Neural progenitor cell (in vitro differentiated cells): ENCODE measurements at regions not wholly inside any gene's neighbourhood (a gene's known extent, or its start where the extent isn't known, plus 50 kb on each side); places are given as distances from the start of the nearest gene placed in this dataset.

Source experiments
- DNase-seq: peaks from one replicate; pipeline ENCODE4 v3.0.0-alpha.2; 2016; ENCODE audit warnings: low spot score
- H2AFZ ChIP-seq: fragments of 200-600 bp; sonication (generic); replicated peaks from 2 replicates; pipeline ENCODE4 v1.6.1; 2016; ENCODE audit warnings: antibody characterized with exemption
- H3F3A ChIP-seq: fragments of 200-600 bp; sonication (generic); 2 replicates; pipeline ENCODE4 v1.6.1; 2016; ENCODE audit warnings: antibody characterized with exemption, low read depth
- H3K27ac ChIP-seq: fragments of 200-600 bp; sonication (generic); 2 replicates; pipeline ENCODE4 v1.5.1; 2016; ENCODE audit warnings: mild to moderate bottlenecking
- H3K27me3 ChIP-seq: fragments of 200-600 bp; sonication (generic); 2 replicates; pipeline ENCODE4 v1.6.1; 2016; ENCODE audit warnings: mild to moderate bottlenecking, moderate library complexity
- H3K36me3 ChIP-seq: fragments of 200-600 bp; sonication (generic); 2 replicates; pipeline ENCODE4 v1.5.1; 2016
- H3K4me1 ChIP-seq: fragments of 200-600 bp; sonication (generic); 2 replicates; pipeline ENCODE4 v1.6.1; 2016; ENCODE audit warnings: mixed run types
- H3K4me2 ChIP-seq: fragments of 200-600 bp; sonication (generic); 2 replicates; pipeline ENCODE4 v1.6.1; 2016
- H3K4me3 ChIP-seq: fragments of 200-600 bp; sonication (generic); 2 replicates; pipeline ENCODE4 v1.5.1; 2016
- H3K79me2 ChIP-seq: fragments of 200-600 bp; sonication (generic); 2 replicates; pipeline ENCODE4 v1.6.1; 2016; ENCODE audit warnings: low read depth
- H3K9ac ChIP-seq: fragments of 200-600 bp; sonication (generic); 2 replicates; pipeline ENCODE4 v1.6.1; 2016
- H3K9me3 ChIP-seq: fragments of 200-600 bp; sonication (generic); 2 replicates; pipeline ENCODE4 v1.5.1; 2016; ENCODE audit warnings: low read depth
- H4K20me1 ChIP-seq: fragments of 200-600 bp; sonication (generic); 2 replicates; pipeline ENCODE4 v1.6.1; 2016; ENCODE audit warnings: low read depth
- H3K27ac Mint-ChIP-seq: 3 replicates; pipeline ENCODE4 v1.8.0; 2021; ENCODE audit warnings: mixed read lengths
- H3K27me3 Mint-ChIP-seq: 2 replicates; pipeline ENCODE4 v1.8.0; 2022; ENCODE audit warnings: low read depth, mild to moderate bottlenecking, inconsistent platforms, moderate library complexity, mixed read lengths; ENCODE audit not compliant: insufficient read depth
- H3K36me3 Mint-ChIP-seq: 3 replicates; pipeline ENCODE4 v1.8.0; 2021; ENCODE audit warnings: mixed read lengths
- H3K4me1 Mint-ChIP-seq: 3 replicates; pipeline ENCODE4 v1.8.0; 2021; ENCODE audit warnings: mixed read lengths
- H3K4me3 Mint-ChIP-seq: 3 replicates; pipeline ENCODE4 v1.8.0; 2021; ENCODE audit warnings: mild to moderate bottlenecking, moderate library complexity, mixed read lengths
- H3K9me3 Mint-ChIP-seq: 3 replicates; pipeline ENCODE4 v1.8.0; 2020; ENCODE audit warnings: mixed read lengths
- CTCF ChIP-seq: fragments of 200-600 bp; sonication (generic); IDR thresholded peaks from 2 replicates; pipeline ENCODE4 v1.5.1; 2017; ENCODE audit warnings: antibody characterized with exemption, mild to moderate bottlenecking
- EZH2 ChIP-seq: fragments of 200-600 bp; sonication (generic); IDR thresholded peaks from 2 replicates; pipeline ENCODE4 v1.6.1; 2017; ENCODE audit warnings: antibody characterized with exemption, mild to moderate bottlenecking, moderate library complexity
- EZH2phosphoT487 ChIP-seq: fragments of 200-600 bp; sonication (generic); IDR thresholded peaks from 2 replicates; pipeline ENCODE4 v1.6.1; 2017; ENCODE audit warnings: antibody characterized with exemption

GRCh38 chr2:167794554-167795255 is 452.7 kb downstream of the STK39 start:
- no peak for DNase-seq
- H4K20me1 ChIP-seq, result no peaks in the 10 kb centered on the region
- TF ChIP-seq CTCF (no peak), EZH2 (no peak), EZH2phosphoT487 (no peak)
- H3K36me3 Mint-ChIP-seq, result no peaks in the 10 kb centered on the region
- no peak overlapping the region for H3K4me3 ChIP-seq
- H3F3A ChIP-seq, result no peaks in the 10 kb centered on the region
- H3K9me3 ChIP-seq, result no peaks in the 10 kb centered on the region
- no peaks in the 10 kb centered on the region for H3K36me3 ChIP-seq
- H3K4me1 Mint-ChIP-seq, result peaks cover 24% of the 10 kb centered on the region
- no peaks in the 10 kb centered on the region for H3K79me2 ChIP-seq
- peaks cover 28% of the 10 kb centered on the region for H3K4me1 ChIP-seq
- H3K9me3 Mint-ChIP-seq, result peaks cover 9% of the 10 kb centered on the region
- no peak overlapping the region for H2AFZ ChIP-seq
- H3K27ac Mint-ChIP-seq, result no peak overlapping the region
- no peaks in the 10 kb centered on the region for H3K27me3 ChIP-seq
- H3K27ac ChIP-seq, result no peak overlapping the region
- H3K9ac ChIP-seq, result no peak overlapping the region
- no peak overlapping the region for H3K4me3 Mint-ChIP-seq
- peaks cover 2% of the 10 kb centered on the region for H3K27me3 Mint-ChIP-seq
- H3K4me2 ChIP-seq, result no peak overlapping the region

GRCh38 chr2:167793725-167794124 is 453.7 kb downstream of the STK39 start:
- Histone ChIP-seq H3K36me3 (no peaks in the 10 kb centered on the region), H3K9me3 (no peaks in the 10 kb centered on the region), H3K27ac (no peak overlapping the region), H3K27me3 (no peaks in the 10 kb centered on the region), H3K9ac (no peak overlapping the region), H2AFZ (peak overlapping the region; percentile 55), H3K4me1 (peaks cover 23% of the 10 kb centered on the region), H3K4me2 (no peak overlapping the region), H3F3A (no peaks in the 10 kb centered on the region), H4K20me1 (no peaks in the 10 kb centered on the region), H3K4me3 (no peak overlapping the region), H3K79me2 (no peaks in the 10 kb centered on the region)
- H3K27ac Mint-ChIP-seq, result no peak overlapping the region
- TF ChIP-seq EZH2 (no peak), CTCF (no peak), EZH2phosphoT487 (no peak)
- H3K27me3 Mint-ChIP-seq, result peaks cover 2% of the 10 kb centered on the region
- peaks cover 11% of the 10 kb centered on the region for H3K9me3 Mint-ChIP-seq
- no peaks in the 10 kb centered on the region for H3K36me3 Mint-ChIP-seq
- peaks cover 18% of the 10 kb centered on the region for H3K4me1 Mint-ChIP-seq
- no peak overlapping the region for H3K4me3 Mint-ChIP-seq
- no peak for DNase-seq

- Histone ChIP-seq H2AFZ (no peak overlapping the region), H4K20me1 (no peaks in the 10 kb centered on the region), H3F3A (no peaks in the 10 kb centered on the region), H3K79me2 (no peaks in the 10 kb centered on the region), H3K9ac (no peak overlapping the region), H3K4me3 (no peak overlapping the region), H3K4me2 (no peak overlapping the region), H3K27me3 (no peaks in the 10 kb centered on the region), H3K36me3 (no peaks in the 10 kb centered on the region), H3K9me3 (no peaks in the 10 kb centered on the region), H3K27ac (no peak overlapping the region), H3K4me1 (peaks cover 23% of the 10 kb centered on the region)
- Mint-ChIP-seq H3K27ac (no peak overlapping the region), H3K36me3 (peaks cover 5% of the 10 kb centered on the region), H3K4me3 (no peak overlapping the region), H3K27me3 (peaks cover 5% of the 10 kb centered on the region), H3K4me1 (peaks cover 18% of the 10 kb centered on the region), H3K9me3 (peaks cover 9% of the 10 kb centered on the region)
- TF ChIP-seq EZH2phosphoT487 (no peak), CTCF (no peak), EZH2 (no peak)
- no peak for DNase-seq
Observed at GRCh38 chr2:167792126-167792525, 455.3 kb downstream of the STK39 start.
